LNCaP clone FGC (cell line): ENCODE measurements at regions not wholly inside any gene's neighbourhood (a gene's known extent, or its start where the extent isn't known, plus 50 kb on each side); places are given as distances from the start of the nearest gene placed in this dataset.

Source experiments
- DNase-seq: peaks from one replicate; pipeline ENCODE4 v3.0.0-alpha.2; 2011; ENCODE audit warnings: low read depth
- H3K4me3 ChIP-seq: 2 replicates; pipeline ENCODE4 v1.5.1; 2011; ENCODE audit warnings: mild to moderate bottlenecking, low read depth, low read length, control low read depth
- TF ChIP-seq, protein P1 (sequence below): IDR thresholded peaks from 2 replicates; pipeline ENCODE4 v1.5.1; 2012; ENCODE audit warnings: mild to moderate bottlenecking; ENCODE audit not compliant: control insufficient read depth, insufficient read depth; ENCODE audit errors: extremely low read depth

DNA sequence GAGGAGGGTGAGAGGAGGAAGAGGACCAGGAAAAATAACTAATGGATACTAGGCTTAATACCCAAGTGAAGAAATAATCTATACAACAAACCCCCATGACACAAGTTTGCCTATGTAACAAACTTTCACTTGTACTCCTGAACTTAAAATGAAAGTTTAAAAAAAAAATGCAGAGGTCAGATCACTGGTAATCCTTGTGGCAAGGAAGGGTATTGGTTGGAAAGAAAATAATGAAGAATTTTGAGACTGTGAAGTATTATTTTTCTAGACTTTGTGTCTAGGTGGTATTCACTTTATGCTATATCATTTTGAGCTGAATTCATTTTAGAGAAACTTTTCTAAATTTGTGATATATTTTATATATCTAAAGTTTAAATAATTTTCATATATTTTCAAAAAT, 547.5 kb downstream of the MMUT start:
- no peak for DNase-seq
- no peak overlapping the region for H3K4me3 ChIP-seq
- TF ChIP-seq, protein P1, sequence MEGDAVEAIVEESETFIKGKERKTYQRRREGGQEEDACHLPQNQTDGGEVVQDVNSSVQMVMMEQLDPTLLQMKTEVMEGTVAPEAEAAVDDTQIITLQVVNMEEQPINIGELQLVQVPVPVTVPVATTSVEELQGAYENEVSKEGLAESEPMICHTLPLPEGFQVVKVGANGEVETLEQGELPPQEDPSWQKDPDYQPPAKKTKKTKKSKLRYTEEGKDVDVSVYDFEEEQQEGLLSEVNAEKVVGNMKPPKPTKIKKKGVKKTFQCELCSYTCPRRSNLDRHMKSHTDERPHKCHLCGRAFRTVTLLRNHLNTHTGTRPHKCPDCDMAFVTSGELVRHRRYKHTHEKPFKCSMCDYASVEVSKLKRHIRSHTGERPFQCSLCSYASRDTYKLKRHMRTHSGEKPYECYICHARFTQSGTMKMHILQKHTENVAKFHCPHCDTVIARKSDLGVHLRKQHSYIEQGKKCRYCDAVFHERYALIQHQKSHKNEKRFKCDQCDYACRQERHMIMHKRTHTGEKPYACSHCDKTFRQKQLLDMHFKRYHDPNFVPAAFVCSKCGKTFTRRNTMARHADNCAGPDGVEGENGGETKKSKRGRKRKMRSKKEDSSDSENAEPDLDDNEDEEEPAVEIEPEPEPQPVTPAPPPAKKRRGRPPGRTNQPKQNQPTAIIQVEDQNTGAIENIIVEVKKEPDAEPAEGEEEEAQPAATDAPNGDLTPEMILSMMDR = no peak

DNA sequence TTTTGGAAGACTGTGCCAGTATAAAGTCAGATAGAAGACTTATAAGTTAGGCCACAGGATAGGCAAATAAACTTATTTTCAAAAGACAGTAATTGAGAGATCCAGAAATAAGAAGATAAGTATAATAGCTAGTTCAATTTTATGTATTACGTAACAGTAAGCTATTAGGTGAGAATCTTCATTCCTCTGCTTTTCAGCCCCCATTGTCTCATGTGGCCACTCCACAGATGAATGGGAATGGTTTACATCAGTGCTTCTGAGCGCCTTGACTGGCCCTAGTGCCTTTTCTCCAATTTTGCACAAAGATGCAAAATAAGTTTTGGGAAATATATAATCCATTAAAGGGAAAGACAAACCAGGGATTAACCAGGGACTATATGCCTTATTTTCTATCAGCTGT, 550.5 kb downstream of the MMUT start:
- no peak overlapping the region for H3K4me3 ChIP-seq
- TF ChIP-seq, protein P1 = no peak
- DNase-seq = no peak

DNA sequence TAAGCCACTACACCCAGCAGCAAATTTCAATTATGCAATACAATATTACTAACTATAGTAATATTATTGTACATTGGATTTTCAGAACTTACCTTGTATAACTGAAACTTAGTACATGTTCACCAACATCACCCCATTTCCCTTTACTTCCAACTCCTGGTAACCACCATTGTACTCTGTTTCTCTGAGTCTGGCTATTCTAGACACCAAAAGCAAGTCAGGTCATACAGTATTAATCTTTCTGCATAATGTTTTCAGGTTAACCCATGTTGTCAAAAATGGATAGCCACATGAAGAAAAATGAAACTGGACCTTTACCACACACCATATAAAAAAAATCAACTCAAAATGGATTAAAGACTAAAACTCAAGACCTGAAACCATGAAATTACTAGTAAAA, 558.2 kb downstream of the MMUT start:
- H3K4me3 ChIP-seq = no peak overlapping the region
- no peak for DNase-seq
- TF ChIP-seq, protein P1 = no peak

DNA sequence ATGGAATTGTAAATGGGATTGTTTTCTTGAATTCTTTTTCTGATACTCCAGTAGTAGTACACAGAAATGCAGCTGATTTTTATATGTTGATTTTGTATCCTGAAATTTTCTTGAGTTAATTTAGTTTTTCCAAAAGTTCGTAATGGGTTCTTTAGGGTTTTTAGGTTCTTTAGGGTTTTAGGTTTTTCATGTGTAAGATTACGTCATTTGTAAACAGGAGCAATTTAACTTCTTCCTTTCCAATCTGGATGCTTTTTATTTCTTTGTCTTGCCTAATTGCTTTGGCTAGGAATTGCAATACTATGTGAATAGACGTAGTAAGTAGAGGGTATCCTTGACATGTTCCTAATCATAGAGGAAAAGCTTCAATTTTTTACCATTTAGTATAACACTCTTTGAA, 568.6 kb downstream of the MMUT start:
- TF ChIP-seq, protein P1 = no peak

DNA sequence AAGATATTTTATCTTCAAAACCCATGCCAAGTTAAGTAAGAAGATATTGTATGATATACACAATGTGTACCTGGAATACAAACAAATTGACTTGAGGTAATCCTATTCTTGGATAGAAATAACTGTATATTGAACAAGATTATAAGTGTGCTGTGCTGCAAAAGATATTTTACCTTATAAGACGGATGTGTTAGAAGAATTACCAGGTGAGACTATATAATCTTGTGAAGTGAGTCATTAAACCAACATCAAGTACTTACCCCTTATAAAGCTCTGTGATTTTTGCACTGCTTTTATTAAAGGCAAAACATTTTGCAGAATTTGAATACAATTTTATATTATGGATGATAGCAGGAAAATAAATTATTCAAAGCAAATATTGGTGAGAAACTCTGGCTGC, 570.0 kb downstream of the MMUT start:
- no peak overlapping the region for H3K4me3 ChIP-seq
- TF ChIP-seq, protein P1 = no peak
- peak; percentile 66 for DNase-seq

More for the DNA sequence above, 568.6 kb downstream of the MMUT start:
- DNase-seq = no peak
- H3K4me3 ChIP-seq = no peak overlapping the region

DNA sequence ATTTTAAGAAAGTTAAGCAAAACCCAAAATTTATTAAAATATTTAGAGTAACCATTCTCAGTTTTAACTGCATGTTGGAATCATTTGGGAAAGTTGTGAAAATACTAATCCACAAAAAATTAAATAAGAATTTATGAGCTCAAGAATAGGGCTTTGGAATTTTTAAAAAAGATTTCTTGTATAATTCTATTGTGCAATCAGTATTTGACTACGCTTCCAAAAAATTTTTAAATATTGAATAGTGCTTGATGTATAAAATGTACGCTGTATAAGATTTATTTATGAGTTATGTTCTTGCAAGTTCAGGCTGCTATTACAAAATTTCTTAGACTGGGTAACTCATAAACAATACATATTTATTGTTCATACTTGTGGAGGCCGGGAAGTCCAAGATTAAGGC, 571.7 kb downstream of the MMUT start:
- H3K4me3 ChIP-seq = no peak overlapping the region
- DNase-seq = no peak
- TF ChIP-seq, protein P1 = no peak

DNA sequence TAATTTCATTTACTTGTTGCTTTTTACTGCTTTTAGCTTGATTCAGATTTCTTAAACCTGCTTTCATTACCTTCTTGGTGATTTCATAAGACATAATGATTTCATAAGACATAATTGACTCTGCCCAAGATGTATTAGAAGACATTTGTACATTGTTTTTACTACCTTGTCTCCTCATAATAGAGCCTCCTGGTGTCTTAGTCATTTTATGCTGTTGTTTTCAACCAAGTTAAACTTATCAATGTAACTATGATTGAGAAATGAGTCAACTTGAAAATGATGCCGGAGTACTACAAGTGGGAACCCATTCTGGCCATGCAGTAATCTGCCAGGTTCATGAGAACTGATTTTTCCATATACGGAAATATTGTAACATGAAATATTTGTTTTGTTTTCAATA, 573.6 kb downstream of the MMUT start:
- no peak overlapping the region for H3K4me3 ChIP-seq
- DNase-seq = no peak
- TF ChIP-seq, protein P1 = no peak
